ENCODE measurements at regions not wholly inside any gene's neighbourhood (a gene's known extent, or its start where the extent isn't known, plus 50 kb on each side); places are given as distances from the start of the nearest gene placed in this dataset.

DNA sequence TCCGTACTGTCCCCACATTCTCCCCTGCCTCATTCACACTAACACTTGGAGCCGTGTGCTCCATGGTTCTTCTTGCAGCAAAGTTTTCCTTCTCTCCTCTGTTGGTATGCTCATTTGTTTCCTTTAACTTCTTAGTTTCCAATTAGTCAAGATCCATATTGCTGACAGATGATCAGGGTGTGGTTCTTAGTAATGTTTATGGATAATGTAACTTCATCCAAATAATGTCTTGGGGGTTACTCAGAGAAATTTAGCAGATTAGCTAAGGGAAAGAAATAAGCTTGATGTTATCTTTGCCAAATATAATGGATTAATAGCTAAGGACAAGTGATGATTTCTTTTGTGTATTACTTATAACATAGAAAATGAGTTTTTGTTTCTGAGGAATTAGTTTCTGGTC lies 174.4 kb downstream of the NUFIP1 start:
- ChIA-PET POLR2A (ENCODE audit: low non-redundant PET) (no interaction called here), CTCF (no interaction called here)
- no peaks in the 10 kb centered on the region for H3K27me3 ChIP-seq (replicated peaks; ENCODE audit: insufficient read depth, low read depth, low read length, poor library complexity)
- H3K9me3 ChIP-seq (ENCODE audit: low read depth, low read length, poor library complexity, severe bottlenecking), result no peaks in the 10 kb centered on the region
- BruUV-seq (replicated peaks), result no TSS peak
- intact Hi-C loops (cut with micrococcal nuclease; ENCODE audit: unreplicated experiment), result loop anchor here (10.0 kb wide), 1 partner anchor 330 kb away; no protein-coding TSS in a partner anchor
- no peak for DNase-seq (ENCODE audit: low spot score)
- H3K4me3 ChIP-seq (ENCODE audit: low read depth, low read length, poor library complexity, severe bottlenecking), result no peak overlapping the region
- H3K36me3 ChIP-seq (ENCODE audit: insufficient read depth, low read length, poor library complexity, severe bottlenecking), result no peaks in the 10 kb centered on the region
- H3K4me1 ChIP-seq (ENCODE audit: insufficient read depth, low read length, poor library complexity, severe bottlenecking), result peaks cover 4% of the 10 kb centered on the region
- no peak overlapping the region for H3K27ac ChIP-seq (ENCODE audit: low read depth, low read length, poor library complexity, severe bottlenecking)
- no peak for TF ChIP-seq EZH2 (IDR thresholded peaks at IDR 0.05; ENCODE audit: borderline replicate concordance, low read depth, low read length, poor library complexity, severe bottlenecking)
- TF ChIP-seq, protein P1, sequence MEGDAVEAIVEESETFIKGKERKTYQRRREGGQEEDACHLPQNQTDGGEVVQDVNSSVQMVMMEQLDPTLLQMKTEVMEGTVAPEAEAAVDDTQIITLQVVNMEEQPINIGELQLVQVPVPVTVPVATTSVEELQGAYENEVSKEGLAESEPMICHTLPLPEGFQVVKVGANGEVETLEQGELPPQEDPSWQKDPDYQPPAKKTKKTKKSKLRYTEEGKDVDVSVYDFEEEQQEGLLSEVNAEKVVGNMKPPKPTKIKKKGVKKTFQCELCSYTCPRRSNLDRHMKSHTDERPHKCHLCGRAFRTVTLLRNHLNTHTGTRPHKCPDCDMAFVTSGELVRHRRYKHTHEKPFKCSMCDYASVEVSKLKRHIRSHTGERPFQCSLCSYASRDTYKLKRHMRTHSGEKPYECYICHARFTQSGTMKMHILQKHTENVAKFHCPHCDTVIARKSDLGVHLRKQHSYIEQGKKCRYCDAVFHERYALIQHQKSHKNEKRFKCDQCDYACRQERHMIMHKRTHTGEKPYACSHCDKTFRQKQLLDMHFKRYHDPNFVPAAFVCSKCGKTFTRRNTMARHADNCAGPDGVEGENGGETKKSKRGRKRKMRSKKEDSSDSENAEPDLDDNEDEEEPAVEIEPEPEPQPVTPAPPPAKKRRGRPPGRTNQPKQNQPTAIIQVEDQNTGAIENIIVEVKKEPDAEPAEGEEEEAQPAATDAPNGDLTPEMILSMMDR (conservative IDR thresholded peaks at IDR 0.05; ENCODE audit: low read depth, low read length), result no peak

DNA sequence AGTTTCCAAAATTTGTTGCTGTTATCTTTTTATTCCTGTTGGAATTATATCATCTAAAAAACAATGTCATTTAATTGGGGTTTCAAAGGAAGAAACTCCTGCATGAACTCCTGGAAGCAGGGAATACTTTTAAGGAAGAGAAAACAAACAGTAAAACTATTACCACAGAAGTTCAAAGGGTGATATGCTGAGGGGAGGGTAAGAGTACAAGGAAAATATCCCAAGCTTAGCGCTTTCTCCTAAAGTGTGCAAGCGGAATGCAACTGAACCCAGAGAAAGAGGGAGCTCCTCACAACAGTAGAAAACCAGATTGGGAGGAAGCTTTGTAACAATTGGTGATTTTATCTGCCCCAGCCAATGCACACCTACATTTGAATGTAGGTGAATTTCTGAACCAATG lies 175.1 kb downstream of the NUFIP1 start:
- intact Hi-C loops (cut with micrococcal nuclease; ENCODE audit: unreplicated experiment), result loop anchor here (10.0 kb wide), 1 partner anchor 329 kb away; no protein-coding TSS in a partner anchor
- no peak overlapping the region for H3K4me3 ChIP-seq (ENCODE audit: low read depth, low read length, poor library complexity, severe bottlenecking)
- ChIA-PET POLR2A (ENCODE audit: low non-redundant PET) (no interaction called here), CTCF (no interaction called here)
- no peak for DNase-seq (ENCODE audit: low spot score)
- peaks cover 4% of the 10 kb centered on the region for H3K4me1 ChIP-seq (ENCODE audit: insufficient read depth, low read length, poor library complexity, severe bottlenecking)
- H3K9me3 ChIP-seq (ENCODE audit: low read depth, low read length, poor library complexity, severe bottlenecking), result no peaks in the 10 kb centered on the region
- BruUV-seq (replicated peaks), result no TSS peak
- TF ChIP-seq, protein P1 (conservative IDR thresholded peaks at IDR 0.05; ENCODE audit: low read depth, low read length), result no peak
- no peak for TF ChIP-seq EZH2 (IDR thresholded peaks at IDR 0.05; ENCODE audit: borderline replicate concordance, low read depth, low read length, poor library complexity, severe bottlenecking)
- H3K27me3 ChIP-seq (replicated peaks; ENCODE audit: insufficient read depth, low read depth, low read length, poor library complexity), result no peaks in the 10 kb centered on the region
- H3K36me3 ChIP-seq (ENCODE audit: insufficient read depth, low read length, poor library complexity, severe bottlenecking), result no peaks in the 10 kb centered on the region
- no peak overlapping the region for H3K27ac ChIP-seq (ENCODE audit: low read depth, low read length, poor library complexity, severe bottlenecking)

DNA sequence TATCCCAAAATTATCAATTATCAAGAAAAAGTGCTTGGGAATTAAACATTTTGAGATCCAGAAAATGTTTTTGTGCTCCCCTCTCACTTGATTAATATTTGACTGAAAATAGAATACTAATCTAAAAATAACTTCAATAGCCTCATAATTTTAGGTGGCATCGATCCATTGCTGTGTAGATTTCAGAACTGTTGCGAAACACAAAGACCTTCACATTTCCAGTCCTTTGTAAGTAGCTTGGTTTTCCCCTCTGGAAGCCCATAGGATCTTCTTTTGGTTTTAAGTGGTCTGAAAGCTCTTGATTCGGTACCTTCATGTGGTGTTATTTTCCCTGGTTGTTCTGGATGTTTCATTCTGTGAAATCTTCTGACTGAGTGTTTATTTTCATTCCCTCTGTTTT lies 176.5 kb downstream of the NUFIP1 start:
- TF ChIP-seq, protein P1 (conservative IDR thresholded peaks at IDR 0.05; ENCODE audit: low read depth, low read length), result no peak
- no peak for TF ChIP-seq EZH2 (IDR thresholded peaks at IDR 0.05; ENCODE audit: borderline replicate concordance, low read depth, low read length, poor library complexity, severe bottlenecking)
- H3K4me3 ChIP-seq (ENCODE audit: low read depth, low read length, poor library complexity, severe bottlenecking), result no peak overlapping the region
- ChIA-PET CTCF (no interaction called here), POLR2A (ENCODE audit: low non-redundant PET) (no interaction called here)
- H3K36me3 ChIP-seq (ENCODE audit: insufficient read depth, low read length, poor library complexity, severe bottlenecking), result no peaks in the 10 kb centered on the region
- BruUV-seq (replicated peaks), result no TSS peak
- intact Hi-C loops (cut with micrococcal nuclease; ENCODE audit: unreplicated experiment), result loop anchor here (10.0 kb wide), 1 partner anchor 328 kb away; no protein-coding TSS in a partner anchor
- H3K27ac ChIP-seq (ENCODE audit: low read depth, low read length, poor library complexity, severe bottlenecking), result no peak overlapping the region
- peaks cover 4% of the 10 kb centered on the region for H3K4me1 ChIP-seq (ENCODE audit: insufficient read depth, low read length, poor library complexity, severe bottlenecking)
- no peaks in the 10 kb centered on the region for H3K27me3 ChIP-seq (replicated peaks; ENCODE audit: insufficient read depth, low read depth, low read length, poor library complexity)
- no peak for DNase-seq (ENCODE audit: low spot score)
- H3K9me3 ChIP-seq (ENCODE audit: low read depth, low read length, poor library complexity, severe bottlenecking), result no peaks in the 10 kb centered on the region
